ENCODE measurements at regions not wholly inside any gene's neighbourhood (a gene's known extent, or its start where the extent isn't known, plus 50 kb on each side); places are given as distances from the start of the nearest gene placed in this dataset.

DNA sequence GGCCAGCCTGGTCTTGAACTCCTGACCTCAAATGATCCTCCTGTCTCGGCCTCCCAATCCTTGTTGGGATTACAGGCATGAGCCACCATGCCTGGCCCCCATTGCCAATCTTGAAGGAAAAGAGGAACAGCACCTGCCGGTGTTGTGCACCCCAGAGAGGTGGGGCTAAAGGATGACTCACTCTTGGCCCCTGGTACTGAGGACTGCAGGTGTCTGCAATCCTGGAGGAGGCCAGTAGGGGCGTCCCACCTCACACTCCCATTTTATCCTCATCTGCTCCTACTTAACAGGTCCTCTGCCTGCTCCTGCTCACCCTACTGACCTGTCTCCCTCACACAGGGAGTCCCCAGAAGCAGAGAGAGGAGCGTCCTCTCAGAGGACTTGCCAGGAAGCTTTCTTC lies 390.4 kb downstream of the ARHGEF28 start:
- TF ChIP-seq, protein P1, sequence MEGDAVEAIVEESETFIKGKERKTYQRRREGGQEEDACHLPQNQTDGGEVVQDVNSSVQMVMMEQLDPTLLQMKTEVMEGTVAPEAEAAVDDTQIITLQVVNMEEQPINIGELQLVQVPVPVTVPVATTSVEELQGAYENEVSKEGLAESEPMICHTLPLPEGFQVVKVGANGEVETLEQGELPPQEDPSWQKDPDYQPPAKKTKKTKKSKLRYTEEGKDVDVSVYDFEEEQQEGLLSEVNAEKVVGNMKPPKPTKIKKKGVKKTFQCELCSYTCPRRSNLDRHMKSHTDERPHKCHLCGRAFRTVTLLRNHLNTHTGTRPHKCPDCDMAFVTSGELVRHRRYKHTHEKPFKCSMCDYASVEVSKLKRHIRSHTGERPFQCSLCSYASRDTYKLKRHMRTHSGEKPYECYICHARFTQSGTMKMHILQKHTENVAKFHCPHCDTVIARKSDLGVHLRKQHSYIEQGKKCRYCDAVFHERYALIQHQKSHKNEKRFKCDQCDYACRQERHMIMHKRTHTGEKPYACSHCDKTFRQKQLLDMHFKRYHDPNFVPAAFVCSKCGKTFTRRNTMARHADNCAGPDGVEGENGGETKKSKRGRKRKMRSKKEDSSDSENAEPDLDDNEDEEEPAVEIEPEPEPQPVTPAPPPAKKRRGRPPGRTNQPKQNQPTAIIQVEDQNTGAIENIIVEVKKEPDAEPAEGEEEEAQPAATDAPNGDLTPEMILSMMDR (conservative IDR thresholded peaks at IDR 0.05; ENCODE audit: low read depth in 2 of 2), result peak; percentile 43 to 48
- TF ChIP-seq POLR2AphosphoS5 (IDR thresholded peaks at IDR 0.05; ENCODE audit: low read depth) (no peak), EZH2 (IDR thresholded peaks at IDR 0.05; ENCODE audit: low read depth, unreplicated experiment) (no peak), EZH2phosphoT487 (IDR thresholded peaks at IDR 0.05; ENCODE audit: unreplicated experiment) (no peak)

All from GM23338 (cell line).